Activated CD4-positive, alpha-beta T cell treated with anti-CD3 and anti-CD28 coated beads, Interleukin-2, amount 50 U/mL, for 1 hour (primary cell): ENCODE measurements at regions not wholly inside any gene's neighbourhood (a gene's known extent, or its start where the extent isn't known, plus 50 kb on each side); places are given as distances from the start of the nearest gene placed in this dataset.
"Not testable (repeated sequence)": the region's sequence is repeated elsewhere in the genome, so short reads cannot be mapped to it uniquely, and the experiment has no call there.

Experiments
- DNase-seq: peaks from one replicate; pipeline ENCODE4 v3.0.0-alpha.2; 2020

- DNase-seq: no peak
Observed at GRCh38 chr9:119726035-119726434, 356.8 kb upstream of the BRINP1 start.

DNA sequence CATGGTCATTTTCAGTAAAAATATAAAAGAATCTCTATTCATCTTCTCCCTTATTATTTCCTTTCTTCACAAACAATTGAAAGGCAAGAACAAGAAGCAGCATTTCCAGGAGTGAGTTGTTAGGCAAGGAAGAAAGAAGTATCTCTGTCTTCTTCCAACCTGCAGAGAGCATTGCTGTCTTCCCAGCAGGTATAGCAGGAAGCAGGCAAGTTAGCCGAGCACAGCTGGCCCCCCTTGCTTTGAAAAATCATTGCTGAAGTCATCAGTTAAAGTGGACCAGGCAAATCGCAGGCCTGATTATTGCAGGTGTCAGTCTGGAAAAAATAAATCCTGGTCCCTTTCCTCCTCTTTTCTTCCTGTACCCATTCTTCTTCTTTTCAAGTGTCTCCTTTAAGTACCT, 353.1 kb upstream of the BRINP1 start:
- DNase-seq: no peak

- no peak for DNase-seq
Observed at GRCh38 chr9:119712325-119712724, 343.1 kb upstream of the BRINP1 start.

DNA sequence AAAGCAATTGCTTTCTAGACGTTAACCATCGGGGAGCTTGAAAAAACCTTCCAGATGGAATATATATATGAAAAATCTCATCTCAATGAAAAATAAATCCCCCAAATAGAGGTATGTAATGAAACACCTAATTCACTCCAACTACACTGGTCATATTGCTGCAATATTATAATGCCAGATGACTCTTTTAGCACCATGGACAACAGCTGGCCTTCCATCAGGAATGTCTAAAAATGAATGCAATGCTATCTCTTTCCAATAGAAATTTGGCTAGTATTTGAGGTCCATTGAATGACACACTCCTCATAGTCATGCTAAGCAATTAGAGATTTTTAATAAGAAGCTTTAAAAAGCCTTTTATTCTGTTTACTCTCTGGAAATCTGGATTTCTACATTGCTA, 340.2 kb upstream of the BRINP1 start:
- DNase-seq: no peak

GRCh38 chr9:119707228-119707845, 338.1 kb upstream of the BRINP1 start:
- no peak for DNase-seq

GRCh38 chr9:119701651-119702050, 332.4 kb upstream of the BRINP1 start:
- DNase-seq: no peak

DNA sequence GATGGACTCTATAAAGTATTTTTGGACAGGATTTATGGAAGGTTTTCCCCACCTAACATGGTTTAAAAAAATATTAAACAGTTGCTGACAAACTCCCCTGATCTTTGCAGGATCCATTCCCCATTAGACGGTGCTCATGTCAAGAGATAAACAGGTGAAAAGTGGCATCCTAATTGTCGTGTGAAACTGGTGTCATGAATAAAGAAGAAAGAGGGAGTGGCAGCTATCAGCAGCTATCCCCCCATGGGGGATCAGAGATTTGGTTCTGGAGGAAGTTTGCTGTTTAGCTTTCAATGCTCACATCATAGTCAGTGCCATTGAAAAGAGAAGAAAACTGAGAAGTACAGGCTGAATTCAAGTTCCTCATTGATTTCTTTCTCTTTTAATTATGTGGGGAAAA, 329.3 kb upstream of the BRINP1 start:
- DNase-seq: no peak

- DNase-seq: no peak
Observed at GRCh38 chr9:119697996-119698395, 328.8 kb upstream of the BRINP1 start.

GRCh38 chr9:119689879-119690278, 320.6 kb upstream of the BRINP1 start:
- DNase-seq: no peak

- DNase-seq: no peak
Observed at GRCh38 chr9:119688547-119688946, 319.3 kb upstream of the BRINP1 start.

- DNase-seq: no peak
Observed at GRCh38 chr9:119677811-119678505, 308.7 kb upstream of the BRINP1 start.

DNA sequence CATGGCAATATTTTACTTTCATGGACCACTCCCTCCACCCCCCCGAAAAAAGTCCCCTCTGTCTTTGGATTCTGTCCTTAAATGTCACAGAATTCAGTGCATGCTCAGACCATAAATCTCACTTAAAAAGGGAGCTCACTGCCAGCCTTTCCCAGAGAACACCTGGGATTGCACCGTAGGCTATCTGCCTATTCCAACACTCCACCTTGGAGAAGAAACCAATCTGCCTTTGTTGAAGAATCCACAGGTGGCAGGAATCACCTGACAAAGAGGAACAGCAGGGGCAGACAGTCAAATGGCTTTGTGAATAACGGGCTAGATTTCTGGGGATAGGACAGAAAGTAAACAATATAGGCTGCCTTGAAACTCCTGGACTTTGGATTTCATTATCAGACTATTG, 306.7 kb upstream of the BRINP1 start:
- DNase-seq: no peak

DNA sequence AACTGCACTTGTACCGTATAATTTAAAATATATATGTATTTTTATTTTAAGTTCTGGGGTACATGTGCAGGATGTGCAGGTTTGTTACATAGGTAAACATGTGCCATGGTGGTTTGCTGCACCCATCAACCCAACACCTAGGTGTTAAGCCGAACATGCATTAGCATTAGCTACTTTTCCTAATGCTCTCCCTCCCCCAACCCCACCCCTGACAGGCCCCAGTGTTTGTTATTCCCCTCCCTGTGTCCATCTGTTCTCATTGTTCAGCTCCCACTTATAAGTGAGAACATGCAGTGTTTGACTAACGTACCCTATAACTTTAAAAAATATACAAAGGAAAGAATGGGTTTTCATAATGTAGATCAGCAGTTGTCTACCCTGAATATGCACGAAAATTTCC, 303.5 kb upstream of the BRINP1 start:
- DNase-seq: not testable (repeated sequence)

DNA sequence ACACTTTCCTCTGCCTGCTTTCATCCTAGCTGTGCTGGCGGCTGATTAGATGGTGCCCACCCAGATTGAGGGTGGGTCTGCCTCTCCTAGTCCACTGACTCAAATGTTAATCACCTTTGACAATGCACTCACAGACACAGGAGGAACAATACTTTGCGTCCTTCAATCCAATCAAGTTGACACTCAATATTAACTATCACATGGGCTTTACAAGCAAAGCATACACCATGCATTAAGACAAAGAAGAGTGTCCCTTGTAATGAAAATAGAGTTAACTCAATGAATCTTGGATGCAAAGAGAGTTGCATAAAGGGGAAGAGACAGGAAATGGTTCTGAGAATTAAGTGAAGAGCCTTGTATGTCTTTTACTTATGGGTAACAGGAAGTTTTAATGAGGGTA, 298.7 kb upstream of the BRINP1 start:
- no peak for DNase-seq

GRCh38 chr9:119667163-119667562, 297.9 kb upstream of the BRINP1 start:
- no peak for DNase-seq

DNA sequence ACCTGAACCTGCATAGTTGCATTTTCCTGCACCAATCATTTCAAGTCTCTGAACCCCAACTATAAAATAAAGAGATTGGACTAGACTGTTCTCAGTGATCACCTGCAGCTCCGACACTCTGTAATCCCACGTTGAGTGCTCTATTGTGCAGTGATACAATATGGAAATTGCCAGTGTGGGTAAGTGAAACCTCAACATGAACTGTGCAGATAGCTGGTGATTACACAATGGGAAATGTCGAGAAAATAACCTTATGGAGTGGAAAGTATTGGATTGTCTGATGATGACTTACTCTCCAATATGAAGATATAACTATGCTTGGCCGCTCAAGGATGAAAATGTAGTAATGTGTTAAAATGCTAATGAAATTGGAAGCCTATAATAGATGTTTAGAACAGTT, 293.1 kb upstream of the BRINP1 start:
- no peak for DNase-seq

DNA sequence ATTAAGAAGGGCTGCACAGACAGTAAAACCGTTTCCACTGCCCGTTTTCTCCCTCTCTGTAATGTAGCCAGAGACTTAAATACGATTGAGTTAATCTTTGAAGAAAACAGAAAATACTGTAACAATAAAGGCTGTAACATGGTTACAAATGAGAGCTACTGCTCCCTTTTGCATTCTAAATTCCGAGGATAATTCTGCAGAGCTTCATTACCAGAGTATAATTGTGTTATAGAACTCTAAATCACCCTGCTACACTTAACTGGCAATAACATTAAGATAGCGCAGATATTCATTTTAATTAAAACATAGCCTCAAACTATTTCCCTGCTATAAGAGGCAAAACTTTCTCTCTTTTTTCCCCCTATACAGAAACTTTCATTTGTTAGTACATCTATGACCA, 283.7 kb upstream of the BRINP1 start:
- no peak for DNase-seq

- no peak for DNase-seq
Observed at GRCh38 chr9:119649205-119649604, 280.0 kb upstream of the BRINP1 start.

DNA sequence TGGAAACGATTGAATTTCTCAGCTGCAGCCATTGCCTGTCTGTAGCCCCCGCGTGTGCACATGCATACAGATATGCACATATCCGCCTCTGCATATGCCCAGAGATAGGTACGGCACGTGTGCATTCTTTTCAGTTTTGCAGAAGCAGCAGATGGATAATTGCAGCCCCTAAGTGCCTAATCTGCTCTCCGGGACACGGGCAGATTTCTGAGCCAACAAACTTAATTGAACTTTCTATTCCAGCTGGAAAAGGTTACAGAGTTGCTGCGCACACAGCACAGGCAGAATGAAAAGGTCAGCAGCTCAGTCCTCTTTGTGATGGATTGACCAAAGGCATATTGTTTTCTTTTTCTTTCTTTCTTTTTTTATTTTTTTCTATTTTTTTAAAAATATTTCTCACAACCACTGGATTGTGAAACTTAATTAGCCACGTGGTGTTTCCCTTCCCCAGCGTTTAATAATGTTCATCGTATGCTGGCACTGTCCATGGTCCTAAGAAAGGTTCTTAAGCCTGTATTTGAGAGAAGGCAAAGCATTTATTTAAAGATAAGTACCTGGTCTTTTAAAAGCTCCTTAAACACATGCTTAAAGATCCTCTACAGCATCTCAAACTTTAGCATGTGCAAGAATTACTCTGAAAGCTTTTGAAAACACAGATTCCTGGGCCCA, 270.2 kb upstream of the BRINP1 start:
- DNase-seq: no peak

DNA sequence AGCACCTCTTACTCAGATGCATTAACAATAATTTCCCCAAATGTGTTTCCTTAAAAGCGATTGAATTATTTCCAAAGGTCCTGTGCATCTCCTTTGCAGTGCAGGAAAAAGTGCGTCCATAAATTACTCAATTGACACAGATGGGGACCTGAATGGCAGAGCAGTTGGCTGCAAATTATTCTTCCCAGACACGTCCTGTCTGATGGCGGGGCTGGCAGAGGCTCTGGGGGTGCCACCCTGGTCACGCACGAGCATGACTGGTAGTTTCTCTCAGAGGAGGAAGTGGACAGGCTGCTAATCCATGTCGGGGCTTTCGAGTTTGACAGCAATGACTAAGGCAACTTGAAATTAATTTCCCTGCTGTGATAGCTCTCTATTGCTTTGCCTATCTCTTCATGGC, 264.8 kb upstream of the BRINP1 start:
- DNase-seq: no peak

DNA sequence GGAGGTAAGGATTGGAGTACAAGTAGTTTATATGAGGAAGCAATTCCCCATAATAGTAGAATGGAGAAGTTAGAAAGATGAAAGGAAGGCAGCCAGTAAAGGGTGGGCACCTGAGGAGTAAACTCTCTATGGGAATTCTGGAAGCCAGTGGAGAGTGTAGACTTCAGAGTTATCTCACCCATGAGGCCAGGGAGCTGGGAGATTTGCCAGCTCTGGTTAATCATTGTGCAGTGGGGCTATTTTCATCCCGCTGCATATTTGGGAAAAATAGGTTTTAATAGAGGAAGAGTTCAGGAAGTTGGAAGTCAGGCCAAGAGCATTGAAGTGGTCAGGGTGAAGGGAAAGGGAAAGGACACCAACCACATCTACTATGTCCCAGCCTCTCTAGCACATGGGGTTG, 242.3 kb upstream of the BRINP1 start:
- no peak for DNase-seq

DNA sequence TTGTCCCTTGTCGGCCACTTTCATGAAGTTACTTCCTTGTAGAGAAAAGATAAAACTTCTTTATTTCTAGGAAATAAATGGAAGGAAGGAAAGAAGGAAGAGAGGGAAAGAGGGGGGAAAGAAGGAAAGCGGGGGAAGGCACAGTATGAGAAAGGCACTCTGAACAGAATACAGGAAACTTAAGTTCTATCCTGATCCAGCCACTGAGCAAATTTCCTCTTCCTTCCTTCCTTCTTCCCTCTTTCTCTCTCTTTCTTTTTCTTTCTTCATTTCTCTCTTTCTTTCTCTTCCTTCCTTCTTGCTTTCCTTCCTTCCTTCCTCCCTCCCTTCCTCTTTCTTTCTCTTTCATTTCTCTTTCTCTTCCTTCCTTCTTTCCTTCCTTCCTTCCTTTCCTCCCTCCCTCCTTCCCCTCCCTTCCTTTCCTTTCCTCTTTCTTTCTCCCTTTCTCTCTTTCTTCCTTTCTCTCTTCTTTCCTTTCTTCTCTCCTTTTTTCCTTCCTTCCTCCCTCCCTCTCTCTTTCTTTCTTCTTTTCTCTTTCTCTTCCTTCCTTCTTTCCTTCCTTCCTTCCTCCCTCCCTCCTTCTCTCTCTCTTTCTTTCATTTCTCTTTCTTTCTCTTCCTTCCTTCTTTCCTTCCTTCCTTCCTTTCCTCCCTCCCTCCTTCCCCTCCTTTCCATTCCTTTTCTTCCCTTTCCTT, 240.2 kb upstream of the BRINP1 start:
- DNase-seq: no peak

GRCh38 chr9:119601632-119602031, 232.4 kb upstream of the BRINP1 start:
- DNase-seq: no peak

GRCh38 chr9:119597499-119597898, 228.3 kb upstream of the BRINP1 start:
- no peak for DNase-seq
